Sigmoid colon (tissue), 4 donors: ENCODE measurements at regions not wholly inside any gene's neighbourhood (a gene's known extent, or its start where the extent isn't known, plus 50 kb on each side); places are given as distances from the start of the nearest gene placed in this dataset.

ENCODE experiments used
- EP300 ChIP-seq, 4 donors: sonication (generic); formaldehyde crosslinking; IDR thresholded peaks; one replicate each; pipeline ENCODE4 v1.6.1; 2017; ENCODE audit warnings: antibody characterized with exemption in 4 of 4
- POLR2AphosphoS5 ChIP-seq, 4 donors: sonication (generic); formaldehyde crosslinking; IDR thresholded peaks; one replicate each; pipeline ENCODE4 v1.6.1; 2017; ENCODE audit warnings: antibody characterized with exemption in 4 of 4

GRCh38 chr20:51946586-51946985 is 144.3 kb upstream of the SALL4 start:
- TF ChIP-seq EP300 (IDR thresholded peaks at IDR 0.05) (no peak), POLR2AphosphoS5 (IDR thresholded peaks at IDR 0.05) (no peak)
